ENCODE measurements at regions not wholly inside any gene's neighbourhood (a gene's known extent, or its start where the extent isn't known, plus 50 kb on each side); places are given as distances from the start of the nearest gene placed in this dataset.

DNA sequence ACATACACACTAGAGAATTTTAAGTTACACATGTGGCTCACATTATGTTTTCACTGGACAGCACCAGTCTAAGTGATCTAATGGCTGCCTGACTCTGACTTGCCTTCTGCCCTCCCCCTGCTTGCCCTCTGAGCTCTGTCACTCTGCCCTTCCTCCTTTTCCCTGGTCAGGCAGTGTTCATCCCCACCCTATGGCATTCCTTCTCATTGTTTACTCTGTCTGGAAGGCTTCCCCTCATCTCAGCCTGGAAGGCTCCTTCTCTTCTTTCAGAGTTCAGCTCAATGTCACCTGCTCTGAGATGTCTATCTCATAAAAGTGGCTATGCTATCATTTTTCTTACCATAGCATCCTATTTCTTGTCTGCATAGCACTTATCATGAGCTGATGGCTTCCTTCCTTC, 305.7 kb downstream of the BMPER start:
- TF ChIP-seq REST (IDR thresholded peaks at IDR 0.05; ENCODE audit: low read depth) = no peak
- no peak for TF ChIP-seq FOXM1 (IDR thresholded peaks at IDR 0.05; ENCODE audit: borderline replicate concordance, low read depth)
- TF ChIP-seq CEBPB (IDR thresholded peaks at IDR 0.05) = no peak
- TF ChIP-seq TAF1 (IDR thresholded peaks at IDR 0.05; ENCODE audit: low read depth) = no peak
- no peak for TF ChIP-seq USF1 (IDR thresholded peaks at IDR 0.05)
- no peak for TF ChIP-seq TEAD4 (IDR thresholded peaks at IDR 0.05)
- TF ChIP-seq EP300 (IDR thresholded peaks at IDR 0.05; ENCODE audit: borderline replicate concordance) = no peak
- TF ChIP-seq TCF12 (IDR thresholded peaks at IDR 0.05; ENCODE audit: low read depth) = no peak
